ENCODE measurements at regions not wholly inside any gene's neighbourhood (a gene's known extent, or its start where the extent isn't known, plus 50 kb on each side); places are given as distances from the start of the nearest gene placed in this dataset.

GRCh38 chr20:50421356-50422340, 88.5 kb upstream of the PTPN1 start:
- Mint-ChIP-seq H3K4me3 (ENCODE audit: unreplicated experiment) (no peak overlapping the region), H3K4me1 (ENCODE audit: unreplicated experiment) (peaks cover 13% of the 10 kb centered on the region), H3K36me3 (ENCODE audit: unreplicated experiment) (no peaks in the 10 kb centered on the region), H3K27me3 (ENCODE audit: unreplicated experiment) (peaks cover 6% of the 10 kb centered on the region), H3K9me3 (ENCODE audit: unreplicated experiment) (peaks cover 5% of the 10 kb centered on the region), H3K27ac (ENCODE audit: unreplicated experiment) (peak overlapping the region; percentile 43)
- no peak for TF ChIP-seq CTCF (IDR thresholded peaks at IDR 0.05)
- DNase-seq (ENCODE audit: extremely low spot score, unreplicated experiment) = no peak

DNA sequence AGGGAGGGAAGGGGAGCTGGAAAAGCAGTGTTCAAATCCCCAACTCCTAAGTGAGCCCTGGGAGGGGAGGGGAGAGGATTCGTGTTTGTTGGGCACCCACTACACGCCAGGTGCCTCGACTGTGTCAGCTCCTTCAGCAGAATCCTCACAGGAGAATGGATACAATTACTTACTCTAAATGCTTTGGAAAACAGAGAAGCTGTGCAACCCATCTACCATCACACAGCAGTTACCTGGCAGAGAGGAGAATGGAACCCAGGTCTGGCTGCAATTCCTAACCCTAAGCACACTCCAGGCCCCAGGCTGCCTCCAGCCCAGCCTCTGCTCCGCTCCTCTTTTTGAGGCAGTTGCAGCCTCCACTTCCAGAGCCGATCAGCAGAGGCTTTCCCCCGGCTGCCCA, 86.4 kb upstream of the PTPN1 start:
- H3K36me3 Mint-ChIP-seq (ENCODE audit: unreplicated experiment) = no peaks in the 10 kb centered on the region
- DNase-seq (ENCODE audit: extremely low spot score, unreplicated experiment) = no peak
- H3K9me3 Mint-ChIP-seq (ENCODE audit: unreplicated experiment) = peaks cover 5% of the 10 kb centered on the region
- no peak overlapping the region for H3K27ac Mint-ChIP-seq (ENCODE audit: unreplicated experiment)
- H3K4me1 Mint-ChIP-seq (ENCODE audit: unreplicated experiment) = peaks cover 17% of the 10 kb centered on the region
- peaks cover 6% of the 10 kb centered on the region for H3K27me3 Mint-ChIP-seq (ENCODE audit: unreplicated experiment)
- TF ChIP-seq CTCF (IDR thresholded peaks at IDR 0.05) = no peak
- no peak overlapping the region for H3K4me3 Mint-ChIP-seq (ENCODE audit: unreplicated experiment)

- Mint-ChIP-seq H3K4me1 (ENCODE audit: unreplicated experiment) (peaks cover 17% of the 10 kb centered on the region), H3K27me3 (ENCODE audit: unreplicated experiment) (no peaks in the 10 kb centered on the region), H3K9me3 (ENCODE audit: unreplicated experiment) (peaks cover 5% of the 10 kb centered on the region), H3K36me3 (ENCODE audit: unreplicated experiment) (no peaks in the 10 kb centered on the region), H3K27ac (ENCODE audit: unreplicated experiment) (no peak overlapping the region), H3K4me3 (ENCODE audit: unreplicated experiment) (no peak overlapping the region)
- TF ChIP-seq CTCF (IDR thresholded peaks at IDR 0.05) = no peak
- DNase-seq (ENCODE audit: extremely low spot score, unreplicated experiment) = no peak
Observed at GRCh38 chr20:50425076-50425475, 85.1 kb upstream of the PTPN1 start.

GRCh38 chr20:50426866-50427718, 83.1 kb upstream of the PTPN1 start:
- Mint-ChIP-seq H3K27me3 (ENCODE audit: unreplicated experiment) (no peaks in the 10 kb centered on the region), H3K27ac (ENCODE audit: unreplicated experiment) (no peak overlapping the region), H3K4me3 (ENCODE audit: unreplicated experiment) (no peak overlapping the region), H3K36me3 (ENCODE audit: unreplicated experiment) (no peaks in the 10 kb centered on the region), H3K9me3 (ENCODE audit: unreplicated experiment) (no peaks in the 10 kb centered on the region), H3K4me1 (ENCODE audit: unreplicated experiment) (peaks cover 25% of the 10 kb centered on the region)
- no peak for TF ChIP-seq CTCF (IDR thresholded peaks at IDR 0.05)
- no peak for DNase-seq (ENCODE audit: extremely low spot score, unreplicated experiment)

DNA sequence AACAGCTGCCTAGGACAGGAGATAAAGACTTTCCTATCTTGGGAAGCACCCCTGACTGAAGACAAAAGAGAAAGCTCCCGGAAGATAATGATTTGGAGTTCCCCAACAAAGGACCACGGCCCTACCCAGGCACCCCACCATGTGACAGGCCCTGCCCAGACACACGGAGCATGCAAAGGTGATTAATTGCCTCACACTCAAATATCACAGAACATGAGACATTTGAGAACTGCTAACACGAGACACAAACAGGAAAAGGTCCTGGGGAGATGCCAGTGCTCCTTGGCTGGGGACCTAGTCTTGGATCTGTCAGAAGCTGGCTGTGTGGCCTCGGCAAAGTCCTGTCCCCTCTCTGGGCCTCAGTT, 82.5 kb upstream of the PTPN1 start:
- no peak overlapping the region for H3K4me3 Mint-ChIP-seq (ENCODE audit: unreplicated experiment)
- H3K36me3 Mint-ChIP-seq (ENCODE audit: unreplicated experiment) = no peaks in the 10 kb centered on the region
- no peak overlapping the region for H3K27ac Mint-ChIP-seq (ENCODE audit: unreplicated experiment)
- H3K4me1 Mint-ChIP-seq (ENCODE audit: unreplicated experiment) = peaks cover 22% of the 10 kb centered on the region
- no peak for DNase-seq (ENCODE audit: extremely low spot score, unreplicated experiment)
- H3K9me3 Mint-ChIP-seq (ENCODE audit: unreplicated experiment) = no peaks in the 10 kb centered on the region
- no peaks in the 10 kb centered on the region for H3K27me3 Mint-ChIP-seq (ENCODE audit: unreplicated experiment)
- TF ChIP-seq CTCF (IDR thresholded peaks at IDR 0.05) = no peak
